ENCODE measurements at regions not wholly inside any gene's neighbourhood (a gene's known extent, or its start where the extent isn't known, plus 50 kb on each side); places are given as distances from the start of the nearest gene placed in this dataset.

DNA sequence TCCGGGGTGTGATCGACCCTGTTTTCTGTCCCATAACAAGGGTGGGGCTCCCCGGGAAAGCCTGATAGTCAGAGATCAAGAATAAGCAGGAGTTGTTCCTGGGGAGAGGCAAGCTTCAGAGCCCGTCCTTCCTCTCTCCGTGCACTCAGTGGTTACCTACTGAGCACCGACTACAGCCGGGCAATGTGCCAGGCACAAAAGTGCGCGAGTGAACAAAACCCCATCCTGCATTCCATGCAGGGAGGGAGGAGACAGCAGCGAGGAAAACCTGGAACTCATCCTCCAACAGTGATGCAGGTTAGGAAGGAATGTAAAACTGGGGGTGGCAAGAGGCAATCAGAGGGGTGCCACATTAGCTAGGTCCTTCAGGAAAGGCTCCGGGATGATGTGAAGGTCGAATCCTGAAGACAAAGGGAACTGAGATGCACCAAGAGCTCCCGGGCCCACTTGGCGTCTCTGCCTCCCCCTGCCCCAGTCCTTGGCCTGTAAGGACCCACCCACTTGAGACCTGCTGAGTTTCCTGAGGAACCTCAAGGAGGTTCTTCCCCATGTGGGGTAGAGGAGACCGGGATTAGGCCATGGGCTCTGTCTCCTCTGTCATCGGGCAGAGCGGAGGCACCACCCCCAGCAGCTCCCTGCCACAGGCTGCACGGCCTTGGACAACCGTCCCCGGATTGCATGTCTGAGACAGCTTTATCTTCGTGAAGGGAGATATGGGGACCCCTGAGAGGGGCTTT, 198.2 kb downstream of the NDUFA10 start:
- H3K4me2 ChIP-seq (ENCODE audit: insufficient read depth, low read length) = no peak overlapping the region
- no peak overlapping the region for H2AFZ ChIP-seq (ENCODE audit: low read depth, low read length)
- no peak overlapping the region for H3K27ac ChIP-seq (ENCODE audit: extremely low read depth, low read depth, low read length)
- WGBS (ENCODE audit: insufficient coverage, low coverage, missing lambda C conversion rate) = 2% methylated on average over 13 of the region's 21 CpGs
- intact Hi-C loops (cut with micrococcal nuclease) (no loop called here), in situ Hi-C loops (cut with MboI) (no loop called here)
- no peaks in the 10 kb centered on the region for H3K36me3 ChIP-seq (ENCODE audit: control insufficient read depth, insufficient read depth, low read length)
- H3K4me3 ChIP-seq = no peak overlapping the region
- TF ChIP-seq, protein P1, sequence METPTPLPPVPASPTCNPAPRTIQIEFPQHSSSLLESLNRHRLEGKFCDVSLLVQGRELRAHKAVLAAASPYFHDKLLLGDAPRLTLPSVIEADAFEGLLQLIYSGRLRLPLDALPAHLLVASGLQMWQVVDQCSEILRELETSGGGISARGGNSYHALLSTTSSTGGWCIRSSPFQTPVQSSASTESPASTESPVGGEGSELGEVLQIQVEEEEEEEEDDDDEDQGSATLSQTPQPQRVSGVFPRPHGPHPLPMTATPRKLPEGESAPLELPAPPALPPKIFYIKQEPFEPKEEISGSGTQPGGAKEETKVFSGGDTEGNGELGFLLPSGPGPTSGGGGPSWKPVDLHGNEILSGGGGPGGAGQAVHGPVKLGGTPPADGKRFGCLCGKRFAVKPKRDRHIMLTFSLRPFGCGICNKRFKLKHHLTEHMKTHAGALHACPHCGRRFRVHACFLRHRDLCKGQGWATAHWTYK (CRISPR knock-in tag; IDR thresholded peaks at IDR 0.05) = no peak
- TF ChIP-seq ZNF584 (CRISPR knock-in tag; IDR thresholded peaks at IDR 0.05; ENCODE audit: low read depth) (no peak), DNMT1 (IDR thresholded peaks at IDR 0.05) (no peak), BRD9 (IDR thresholded peaks at IDR 0.05; ENCODE audit: low read depth, partially characterized antibody) (no peak), GTF2A2 (tag; IDR thresholded peaks at IDR 0.05) (no peak), IFI16 (CRISPR knock-in tag; IDR thresholded peaks at IDR 0.05) (no peak), SRSF9 (IDR thresholded peaks at IDR 0.05; ENCODE audit: borderline replicate concordance, low read depth, low read length) (no peak), KLF10 (CRISPR knock-in tag; IDR thresholded peaks at IDR 0.05) (no peak), KLF16 (IDR thresholded peaks at IDR 0.05) (no peak), ZNF347 (CRISPR knock-in tag; IDR thresholded peaks at IDR 0.05; ENCODE audit: low read depth) (no peak), EHMT2 (IDR thresholded peaks at IDR 0.05) (no peak)
- TF ChIP-seq, protein P2, sequence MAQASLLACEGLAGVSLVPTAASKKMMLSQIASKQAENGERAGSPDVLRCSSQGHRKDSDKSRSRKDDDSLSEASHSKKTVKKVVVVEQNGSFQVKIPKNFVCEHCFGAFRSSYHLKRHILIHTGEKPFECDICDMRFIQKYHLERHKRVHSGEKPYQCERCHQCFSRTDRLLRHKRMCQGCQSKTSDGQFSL (CRISPR knock-in tag; IDR thresholded peaks at IDR 0.05) = no peak
- TF ChIP-seq, protein P2 (tag; IDR thresholded peaks at IDR 0.05) = no peak
- TF ChIP-seq, protein P3, sequence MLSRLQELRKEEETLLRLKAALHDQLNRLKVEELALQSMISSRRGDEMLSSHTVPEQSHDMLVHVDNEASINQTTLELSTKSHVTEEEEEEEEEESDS (CRISPR knock-in tag; IDR thresholded peaks at IDR 0.05) = no peak
- TF ChIP-seq, protein P4, sequence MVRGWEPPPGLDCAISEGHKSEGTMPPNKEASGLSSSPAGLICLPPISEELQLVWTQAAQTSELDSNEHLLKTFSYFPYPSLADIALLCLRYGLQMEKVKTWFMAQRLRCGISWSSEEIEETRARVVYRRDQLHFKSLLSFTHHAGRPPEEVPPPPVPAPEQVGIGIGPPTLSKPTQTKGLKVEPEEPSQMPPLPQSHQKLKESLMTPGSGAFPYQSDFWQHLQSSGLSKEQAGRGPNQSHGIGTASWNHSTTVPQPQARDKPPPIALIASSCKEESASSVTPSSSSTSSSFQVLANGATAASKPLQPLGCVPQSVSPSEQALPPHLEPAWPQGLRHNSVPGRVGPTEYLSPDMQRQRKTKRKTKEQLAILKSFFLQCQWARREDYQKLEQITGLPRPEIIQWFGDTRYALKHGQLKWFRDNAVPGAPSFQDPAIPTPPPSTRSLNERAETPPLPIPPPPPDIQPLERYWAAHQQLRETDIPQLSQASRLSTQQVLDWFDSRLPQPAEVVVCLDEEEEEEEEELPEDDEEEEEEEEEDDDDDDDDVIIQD (CRISPR knock-in tag; IDR thresholded peaks at IDR 0.05) = no peak
- ChIA-PET CTCF (ENCODE audit: low intra/inter-chr PET ratio) (no interaction called here), POLR2A (interaction anchor here (0.7 kb wide), 1 partner anchor 9 kb away, joined by 3 read pairs; no protein-coding TSS in a partner anchor)
- BruUV-seq (replicated peaks) = no TSS peak
- H3K79me2 ChIP-seq (ENCODE audit: control insufficient read depth, insufficient read depth, low read length) = no peaks in the 10 kb centered on the region
- H3K27me3 ChIP-seq (ENCODE audit: control insufficient read depth in 2 of 2, insufficient read depth in 2 of 2, low read length in 2 of 2) = peaks cover 0 to 58% of the 10 kb centered on the region in 2 experiments; a peak in 3 of 5 replicates
- no peaks in the 10 kb centered on the region for H3K9me1 ChIP-seq (ENCODE audit: control insufficient read depth, insufficient read depth, low read length)
- no peaks in the 10 kb centered on the region; a peak in 1 of 5 replicates for H3K4me1 ChIP-seq (replicated peaks in 1 of 2; ENCODE audit: control insufficient read depth in 2 of 2, insufficient read depth in 2 of 2, low read length in 2 of 2)
- no peaks in the 10 kb centered on the region for H3K9me3 ChIP-seq (replicated peaks; ENCODE audit: control insufficient read depth, insufficient read depth, low read depth, low read length)
- no peak overlapping the region for H3K9ac ChIP-seq (ENCODE audit: insufficient read depth in 1 of 2, low read depth in 2 of 2, low read length in 2 of 2)
- ATAC-seq (no peak), FAIRE-seq (no peak), DNase-seq (ENCODE audit: extremely low read depth in 1 of 4, low spot score in 3 of 4) (no peak)
- no peaks in the 10 kb centered on the region for H4K20me1 ChIP-seq (replicated peaks; ENCODE audit: control insufficient read depth, insufficient read depth, low read length)
